ENCODE measurements at regions not wholly inside any gene's neighbourhood (a gene's known extent, or its start where the extent isn't known, plus 50 kb on each side); places are given as distances from the start of the nearest gene placed in this dataset.

DNA sequence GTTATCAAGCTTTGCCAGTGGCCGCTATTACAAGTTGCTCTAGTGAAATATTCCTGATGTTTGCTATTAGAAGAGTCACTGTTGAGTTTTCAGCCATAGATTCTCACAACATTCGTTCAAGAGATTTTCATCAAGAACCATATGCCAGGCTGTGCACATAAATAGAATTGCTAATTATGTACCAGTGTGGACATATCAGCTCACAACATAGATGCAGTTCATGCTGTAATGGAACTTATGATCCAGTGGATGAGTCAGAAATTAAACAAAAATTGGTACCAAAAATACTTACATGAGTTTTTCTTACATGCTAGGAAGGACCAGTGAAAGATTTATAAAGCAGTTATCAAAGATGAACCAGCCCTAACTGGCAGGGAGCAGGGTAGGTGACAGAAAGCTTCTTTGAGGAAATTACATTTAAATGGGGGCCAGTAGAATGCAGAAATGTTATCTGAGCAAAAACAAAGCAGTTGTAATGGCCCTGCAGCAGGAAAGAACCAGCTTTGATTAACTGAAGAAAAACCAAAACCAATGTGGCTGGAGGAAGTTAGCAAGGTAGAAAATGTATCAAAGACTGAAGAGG, 404.2 kb downstream of the DNAH5 start:
- H3K4me1 Mint-ChIP-seq (ENCODE audit: low read depth in 2 of 2), result no peaks in the 10 kb centered on the region
- no peak for ATAC-seq

DNA sequence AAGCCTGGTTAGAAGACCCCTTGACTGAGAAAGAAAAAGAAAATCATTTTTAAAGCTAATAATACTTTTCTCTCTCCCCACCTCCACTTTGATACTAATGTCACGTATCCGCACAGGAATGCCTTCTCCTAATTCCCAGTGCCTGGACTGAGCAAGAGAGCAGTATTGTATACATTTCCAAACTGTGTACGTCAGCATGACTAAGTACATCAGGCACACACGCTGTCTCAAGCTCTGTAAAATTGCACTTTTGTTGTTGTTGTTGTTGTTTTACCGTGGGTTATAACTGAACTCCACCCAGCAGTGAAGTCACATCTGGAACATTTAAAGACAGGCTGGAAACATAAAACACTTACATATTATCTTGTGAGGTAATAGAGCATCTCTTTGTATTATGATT, 407.6 kb downstream of the DNAH5 start:
- Mint-ChIP-seq H3K36me3 (no peaks in the 10 kb centered on the region), H3K4me3 (no peak overlapping the region), H3K9me3 (peaks cover 10% of the 10 kb centered on the region), H3K27ac (no peak overlapping the region), H3K4me1 (ENCODE audit: low read depth in 2 of 2) (no peaks in the 10 kb centered on the region), H3K27me3 (no peaks in the 10 kb centered on the region)
- DNase-seq (ENCODE audit: low spot score), result no peak
- no peak for ATAC-seq

More for the DNA sequence above, 404.2 kb downstream of the DNAH5 start:
- H3K36me3 Mint-ChIP-seq, result no peaks in the 10 kb centered on the region
- H3K9me3 Mint-ChIP-seq, result peaks cover 10% of the 10 kb centered on the region
- H3K4me3 Mint-ChIP-seq, result no peak overlapping the region
- H3K27ac Mint-ChIP-seq, result no peak overlapping the region
- DNase-seq (ENCODE audit: low spot score), result no peak
- H3K27me3 Mint-ChIP-seq, result no peaks in the 10 kb centered on the region

DNA sequence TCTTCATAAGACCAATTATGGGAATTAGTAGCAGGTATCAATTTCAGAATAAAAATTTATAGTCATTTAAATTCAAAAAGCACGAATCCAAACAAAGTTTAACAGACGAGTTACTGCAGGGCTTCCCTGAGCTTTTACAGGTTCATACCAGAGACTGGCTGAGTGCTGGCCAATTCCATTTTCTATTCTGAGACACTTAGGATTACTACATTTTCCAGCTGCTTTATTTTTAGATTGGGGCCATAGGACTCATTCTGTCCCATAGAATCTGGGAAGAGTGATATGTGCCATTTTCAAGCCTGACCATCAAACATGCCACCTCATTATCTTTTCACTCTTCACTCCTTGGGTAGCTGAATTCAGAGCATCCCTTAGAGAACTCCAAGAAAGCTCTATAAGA, 410.7 kb downstream of the DNAH5 start:
- Mint-ChIP-seq H3K9me3 (peaks cover 5% of the 10 kb centered on the region), H3K4me1 (ENCODE audit: low read depth in 2 of 2) (no peaks in the 10 kb centered on the region), H3K27me3 (no peaks in the 10 kb centered on the region), H3K4me3 (no peak overlapping the region), H3K27ac (no peak overlapping the region), H3K36me3 (no peaks in the 10 kb centered on the region)
- DNase-seq (ENCODE audit: low spot score) (no peak), ATAC-seq (no peak)

DNA sequence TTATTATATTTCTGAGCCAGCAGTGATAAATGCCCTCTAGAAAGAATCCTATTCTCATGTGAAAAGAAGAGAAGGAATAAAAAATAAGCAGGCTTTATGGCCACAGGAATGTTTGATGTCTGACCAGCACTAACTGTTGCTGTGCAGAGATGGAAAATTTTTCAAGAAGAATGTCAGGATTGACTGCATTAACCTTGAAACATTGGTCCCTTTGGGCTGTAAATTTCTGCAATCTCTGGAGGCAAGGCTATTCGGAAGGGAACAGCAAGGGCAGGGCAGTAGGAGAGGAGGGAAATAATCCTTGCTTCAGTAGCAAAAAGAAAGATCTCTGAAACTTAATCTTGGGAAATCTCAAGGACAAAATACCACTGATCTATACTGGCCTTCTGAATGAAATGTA, 415.2 kb downstream of the DNAH5 start:
- H3K27me3 Mint-ChIP-seq, result no peaks in the 10 kb centered on the region
- H3K27ac Mint-ChIP-seq, result no peak overlapping the region
- ATAC-seq (no peak), DNase-seq (ENCODE audit: low spot score) (no peak)
- no peaks in the 10 kb centered on the region for H3K4me1 Mint-ChIP-seq (ENCODE audit: low read depth in 2 of 2)
- peaks cover 3% of the 10 kb centered on the region for H3K9me3 Mint-ChIP-seq
- H3K36me3 Mint-ChIP-seq, result no peaks in the 10 kb centered on the region
- H3K4me3 Mint-ChIP-seq, result no peak overlapping the region

DNA sequence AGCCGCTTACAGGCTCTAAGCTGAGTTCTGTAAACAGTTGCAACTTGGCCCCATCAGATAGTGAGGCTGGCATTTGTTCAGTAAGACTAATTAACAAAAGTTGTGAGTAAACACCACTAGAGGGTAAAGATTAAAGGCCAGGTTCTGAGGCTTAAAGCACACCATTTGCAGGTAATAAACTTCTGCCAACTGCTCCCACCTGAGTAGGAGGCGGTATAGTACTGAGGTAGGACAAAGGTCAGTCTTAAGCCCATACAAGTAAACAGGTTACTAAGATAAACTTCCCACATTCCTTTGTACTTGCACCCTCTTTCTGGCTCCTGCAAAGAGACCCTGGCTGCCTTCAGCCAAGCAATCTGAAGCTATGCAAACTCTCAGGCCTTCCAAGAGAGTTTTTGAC, 419.6 kb downstream of the DNAH5 start:
- no peak for ATAC-seq
- Mint-ChIP-seq H3K36me3 (no peaks in the 10 kb centered on the region), H3K4me1 (ENCODE audit: low read depth in 2 of 2) (no peaks in the 10 kb centered on the region), H3K4me3 (no peak overlapping the region), H3K27ac (no peak overlapping the region), H3K9me3 (peaks cover 3% of the 10 kb centered on the region), H3K27me3 (no peaks in the 10 kb centered on the region)
- DNase-seq (ENCODE audit: low spot score), result no peak

DNA sequence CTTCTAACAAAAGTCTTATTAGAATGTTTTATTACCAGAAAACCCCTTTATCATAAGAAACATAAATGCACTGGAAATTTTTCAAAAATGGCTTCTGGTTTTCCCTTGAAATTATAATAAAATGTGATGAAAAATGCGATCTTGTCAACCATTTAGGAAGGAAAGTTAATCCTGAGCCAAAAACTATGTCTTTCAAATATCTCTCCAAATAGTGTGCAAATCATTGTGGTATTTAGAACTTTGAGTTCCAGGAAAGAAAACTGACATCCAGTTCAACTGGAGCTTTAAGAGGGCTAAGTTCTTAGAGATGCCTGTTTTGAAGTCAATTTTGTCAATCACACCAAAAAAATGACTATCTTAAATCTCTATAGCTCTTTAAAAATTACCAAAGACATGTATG, 425.4 kb downstream of the DNAH5 start:
- Mint-ChIP-seq H3K27me3 (no peaks in the 10 kb centered on the region), H3K4me3 (no peak overlapping the region), H3K27ac (no peak overlapping the region), H3K4me1 (ENCODE audit: low read depth in 2 of 2) (no peaks in the 10 kb centered on the region), H3K9me3 (no peaks in the 10 kb centered on the region), H3K36me3 (no peaks in the 10 kb centered on the region)
- ATAC-seq (no peak), DNase-seq (ENCODE audit: low spot score) (no peak)

DNA sequence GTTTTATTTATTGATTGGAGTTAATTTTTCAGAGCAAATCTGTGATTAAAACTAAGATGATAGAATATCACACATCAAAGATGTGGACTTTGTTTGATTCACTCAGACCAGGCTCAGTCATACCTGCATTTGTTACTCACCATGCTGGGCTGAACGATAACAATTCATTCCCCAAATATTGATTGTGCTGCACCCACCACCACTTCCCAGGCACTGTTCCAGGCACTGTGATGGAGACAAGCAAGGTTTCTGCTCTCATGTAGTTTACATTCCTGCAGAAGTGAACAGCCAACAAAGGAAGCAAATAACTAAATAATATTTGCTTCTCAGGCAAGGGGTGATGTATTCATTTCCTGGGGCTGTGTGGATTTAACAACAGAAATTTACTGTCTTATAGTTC, 428.3 kb downstream of the DNAH5 start:
- H3K27me3 Mint-ChIP-seq, result no peaks in the 10 kb centered on the region
- ATAC-seq (no peak), DNase-seq (ENCODE audit: low spot score) (no peak)
- peaks cover 3% of the 10 kb centered on the region for H3K9me3 Mint-ChIP-seq
- no peak overlapping the region for H3K4me3 Mint-ChIP-seq
- no peaks in the 10 kb centered on the region for H3K4me1 Mint-ChIP-seq (ENCODE audit: low read depth in 2 of 2)
- H3K27ac Mint-ChIP-seq, result no peak overlapping the region
- no peaks in the 10 kb centered on the region for H3K36me3 Mint-ChIP-seq

DNA sequence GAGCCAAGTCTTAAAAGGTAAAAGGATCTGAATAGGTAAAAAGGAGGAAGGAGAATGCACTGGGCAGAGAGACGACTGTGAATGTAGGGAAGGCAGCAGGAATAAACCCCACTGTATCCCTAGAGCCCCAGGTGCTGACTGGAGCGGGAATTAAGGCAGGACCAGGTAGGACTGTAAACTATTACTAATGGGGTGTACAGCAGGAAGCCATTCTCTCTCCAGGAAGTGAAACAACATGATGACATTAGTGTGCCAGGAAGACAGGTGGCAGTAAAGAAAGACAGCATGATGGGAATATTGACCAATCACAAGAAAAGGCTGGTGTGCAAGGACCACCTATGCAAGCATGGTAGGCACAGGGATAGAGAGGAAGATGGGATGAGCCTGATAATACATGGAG, 433.0 kb downstream of the DNAH5 start:
- H3K27me3 Mint-ChIP-seq, result no peaks in the 10 kb centered on the region
- DNase-seq (ENCODE audit: low spot score) (no peak), ATAC-seq (no peak)
- H3K36me3 Mint-ChIP-seq, result no peaks in the 10 kb centered on the region
- no peak overlapping the region for H3K27ac Mint-ChIP-seq
- no peak overlapping the region for H3K4me3 Mint-ChIP-seq
- peaks cover 15% of the 10 kb centered on the region for H3K9me3 Mint-ChIP-seq
- no peaks in the 10 kb centered on the region for H3K4me1 Mint-ChIP-seq (ENCODE audit: low read depth in 2 of 2)

DNA sequence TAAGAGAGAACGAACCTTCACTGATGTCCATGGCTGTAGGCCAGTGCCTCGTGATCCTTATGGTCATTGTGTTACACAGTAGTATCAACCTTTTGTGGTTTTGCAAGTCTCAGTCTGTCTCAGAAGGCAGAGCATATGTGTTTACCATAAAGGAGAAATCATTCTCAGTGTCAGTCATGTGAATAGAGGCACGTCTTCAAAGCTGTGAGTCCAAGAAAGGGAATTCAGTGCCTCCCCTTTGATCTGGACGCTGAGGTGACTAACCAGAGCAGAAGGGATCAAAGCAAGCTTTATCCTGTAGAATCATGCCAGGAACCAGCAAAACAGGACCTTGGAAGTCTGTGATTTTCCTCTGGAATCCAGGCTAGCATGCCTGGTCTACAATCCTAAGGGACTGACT, 433.9 kb downstream of the DNAH5 start:
- H3K36me3 Mint-ChIP-seq, result no peaks in the 10 kb centered on the region

DNA sequence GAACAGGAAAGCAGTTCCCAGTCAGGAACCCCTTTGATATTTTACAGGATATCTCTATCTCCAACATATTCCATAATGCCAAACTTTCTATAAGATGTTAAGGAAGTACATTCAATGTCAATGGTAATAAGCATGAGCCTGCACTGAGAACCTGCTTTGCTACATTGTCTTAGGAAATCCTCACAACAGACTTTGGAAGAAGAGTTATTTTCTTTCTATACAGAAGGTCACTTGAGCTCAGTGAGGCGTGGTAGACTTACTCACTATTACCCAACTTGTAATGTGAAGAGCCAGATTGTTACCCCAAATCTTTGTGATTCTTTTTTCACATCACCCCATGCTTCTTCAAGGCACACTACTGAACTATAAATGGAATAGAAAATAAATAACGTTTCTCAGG, 435.9 kb downstream of the DNAH5 start:
- Mint-ChIP-seq H3K27me3 (no peaks in the 10 kb centered on the region), H3K27ac (no peak overlapping the region)

More for the DNA sequence above, 433.9 kb downstream of the DNAH5 start:
- Mint-ChIP-seq H3K27ac (no peak overlapping the region), H3K9me3 (peaks cover 20% of the 10 kb centered on the region), H3K4me3 (no peak overlapping the region), H3K4me1 (ENCODE audit: low read depth in 2 of 2) (no peaks in the 10 kb centered on the region), H3K27me3 (no peaks in the 10 kb centered on the region)
- ATAC-seq, result no peak
- DNase-seq (ENCODE audit: low spot score), result no peak

DNA sequence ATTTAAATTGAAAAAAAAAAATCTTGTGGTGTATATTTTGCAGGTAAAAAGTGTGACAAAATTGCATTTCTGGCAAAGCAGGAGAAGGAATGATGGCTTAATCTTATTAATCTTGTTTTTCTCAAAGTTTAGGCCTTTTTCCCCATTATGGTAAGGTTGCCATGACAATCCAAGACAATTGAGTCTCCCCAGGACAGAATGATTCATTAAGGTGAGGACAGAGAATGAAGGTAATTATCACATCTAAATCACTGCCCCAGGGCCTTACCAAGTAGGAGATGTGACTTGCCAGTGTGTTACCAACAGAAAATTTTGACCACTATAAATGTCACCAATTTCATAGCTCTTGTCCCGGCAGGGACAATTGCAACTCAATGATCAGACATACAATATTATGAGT, 439.2 kb downstream of the DNAH5 start:
- H3K4me1 Mint-ChIP-seq (ENCODE audit: low read depth in 2 of 2), result no peaks in the 10 kb centered on the region

More for the DNA sequence above, 435.9 kb downstream of the DNAH5 start:
- no peak for DNase-seq (ENCODE audit: low spot score)
- Mint-ChIP-seq H3K4me1 (ENCODE audit: low read depth in 2 of 2) (no peaks in the 10 kb centered on the region), H3K4me3 (no peak overlapping the region), H3K36me3 (no peaks in the 10 kb centered on the region), H3K9me3 (peaks cover 20% of the 10 kb centered on the region)
- ATAC-seq, result no peak

DNA sequence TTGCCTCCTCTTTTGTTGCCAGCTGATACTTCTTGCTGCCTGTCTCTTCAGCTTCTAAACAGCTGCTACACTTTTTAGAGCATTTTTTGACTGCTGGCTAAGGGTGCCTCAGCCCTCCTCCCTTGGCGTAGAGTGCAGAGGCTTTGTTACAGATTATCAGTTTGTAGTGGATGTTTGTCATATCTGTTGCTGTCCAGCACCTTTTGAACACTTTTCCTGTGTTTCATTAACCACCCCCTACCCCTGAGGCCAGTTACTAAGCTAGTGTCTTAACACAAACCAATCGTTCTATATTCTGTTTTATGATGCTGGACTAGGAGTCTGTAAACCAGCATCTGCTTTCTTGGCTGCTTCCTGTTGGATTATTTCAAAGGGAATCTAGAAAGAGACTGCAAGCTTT, 441.5 kb downstream of the DNAH5 start:
- Mint-ChIP-seq H3K27ac (no peak overlapping the region), H3K4me1 (ENCODE audit: low read depth in 2 of 2) (no peaks in the 10 kb centered on the region), H3K36me3 (no peaks in the 10 kb centered on the region), H3K9me3 (peaks cover 15% of the 10 kb centered on the region), H3K27me3 (no peaks in the 10 kb centered on the region), H3K4me3 (no peak overlapping the region)
- no peak for ATAC-seq
- DNase-seq (ENCODE audit: low spot score), result no peak

More for the DNA sequence above, 439.2 kb downstream of the DNAH5 start:
- H3K9me3 Mint-ChIP-seq, result peaks cover 14% of the 10 kb centered on the region
- H3K36me3 Mint-ChIP-seq, result no peaks in the 10 kb centered on the region
- H3K4me3 Mint-ChIP-seq, result no peak overlapping the region
- no peak overlapping the region for H3K27ac Mint-ChIP-seq
- DNase-seq (ENCODE audit: low spot score) (no peak), ATAC-seq (no peak)
- H3K27me3 Mint-ChIP-seq, result no peaks in the 10 kb centered on the region

DNA sequence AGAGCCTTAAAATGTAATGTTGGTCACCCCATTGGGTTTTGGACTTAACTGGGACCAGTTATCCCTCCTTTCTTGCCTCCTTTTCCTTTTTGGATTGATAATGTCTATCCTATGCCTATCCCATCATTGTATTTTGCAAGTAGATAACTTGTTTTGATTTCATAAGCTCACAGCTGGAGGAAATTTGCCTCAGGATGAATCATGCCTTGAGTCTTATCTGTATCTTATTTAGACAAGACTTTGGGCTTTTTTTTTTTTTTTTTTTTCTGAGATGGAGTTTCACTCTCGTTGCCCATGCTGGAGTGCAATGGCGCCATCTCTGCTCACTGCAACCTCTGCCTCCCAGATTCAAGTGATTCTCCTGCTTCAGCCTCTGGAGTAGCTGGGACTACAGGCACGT, 443.3 kb downstream of the DNAH5 start:
- no peak for ATAC-seq
- no peaks in the 10 kb centered on the region for H3K36me3 Mint-ChIP-seq
- H3K4me3 Mint-ChIP-seq, result no peak overlapping the region
- H3K27ac Mint-ChIP-seq, result no peak overlapping the region
- H3K4me1 Mint-ChIP-seq (ENCODE audit: low read depth in 2 of 2), result no peaks in the 10 kb centered on the region
- H3K9me3 Mint-ChIP-seq, result peaks cover 11% of the 10 kb centered on the region
- H3K27me3 Mint-ChIP-seq, result no peaks in the 10 kb centered on the region
- no peak for DNase-seq (ENCODE audit: low spot score)

DNA sequence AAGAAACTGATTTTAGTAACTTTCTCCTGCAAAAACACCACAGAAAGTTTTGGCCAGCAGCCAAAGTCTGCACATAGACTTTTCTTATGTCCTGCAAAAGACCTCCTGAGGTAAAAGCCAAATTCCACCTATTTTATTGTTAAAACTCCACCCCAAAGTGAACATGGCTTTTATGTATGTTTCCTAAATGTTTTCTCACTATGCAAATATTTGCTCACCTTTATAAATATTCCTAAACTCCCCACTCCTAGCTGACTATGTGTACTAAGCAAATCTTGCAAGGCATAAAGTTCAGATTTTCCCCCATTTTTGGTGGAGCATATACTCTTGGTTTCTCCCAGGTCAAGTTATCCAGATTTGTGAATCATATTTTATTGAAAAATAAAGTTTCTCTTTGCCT, 446.2 kb downstream of the DNAH5 start:
- H3K9me3 Mint-ChIP-seq, result peaks cover 12% of the 10 kb centered on the region
- no peaks in the 10 kb centered on the region for H3K4me1 Mint-ChIP-seq (ENCODE audit: low read depth in 2 of 2)
- ATAC-seq, result no peak
- H3K27ac Mint-ChIP-seq, result no peak overlapping the region
- DNase-seq (ENCODE audit: low spot score), result no peak
- no peak overlapping the region for H3K4me3 Mint-ChIP-seq
- H3K27me3 Mint-ChIP-seq, result no peaks in the 10 kb centered on the region
- H3K36me3 Mint-ChIP-seq, result no peaks in the 10 kb centered on the region

DNA sequence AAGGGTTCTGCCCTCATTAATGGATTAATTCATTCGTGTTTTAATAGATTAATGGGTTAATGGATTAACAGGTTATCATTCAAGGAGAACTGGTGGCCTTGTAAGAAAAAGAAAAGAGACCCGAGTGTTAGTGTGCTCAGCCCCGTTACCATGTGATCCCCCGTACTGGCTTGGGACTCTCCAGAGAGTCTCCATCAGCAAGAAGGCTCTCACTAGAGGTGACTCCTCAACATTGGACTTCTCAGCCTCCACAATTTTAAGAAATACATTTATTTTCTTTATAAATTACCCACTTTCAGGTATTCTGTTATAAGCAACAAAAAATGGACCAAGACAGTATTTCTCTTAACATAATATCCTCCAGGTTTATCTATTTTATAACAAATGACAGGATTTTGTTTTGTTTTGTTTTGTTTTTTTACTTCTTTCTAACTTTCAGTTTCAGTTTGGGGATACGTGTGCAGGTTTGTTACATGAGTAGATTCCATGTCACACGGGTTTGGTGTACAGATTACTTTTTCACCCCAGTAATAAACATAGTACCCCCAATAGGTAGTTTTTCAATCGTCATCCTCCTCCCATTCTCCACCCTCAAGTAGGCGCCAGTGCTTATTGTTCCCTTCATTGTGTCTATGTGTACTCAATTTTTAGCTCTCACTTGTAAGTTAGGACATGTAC, 456.1 kb downstream of the DNAH5 start:
- H3K27me3 Mint-ChIP-seq, result no peaks in the 10 kb centered on the region
- H3K27ac Mint-ChIP-seq, result no peak overlapping the region
- H3K4me3 Mint-ChIP-seq, result peak overlapping the region; percentile 44
- peaks cover 5% of the 10 kb centered on the region in 2 donors for H3K4me1 Mint-ChIP-seq (ENCODE audit: low read depth in 2 of 2)
- ATAC-seq, result no peak
- no peaks in the 10 kb centered on the region for H3K36me3 Mint-ChIP-seq
- DNase-seq (ENCODE audit: low spot score), result no peak
- H3K9me3 Mint-ChIP-seq, result no peaks in the 10 kb centered on the region
